A673 (cell line): ENCODE measurements at regions not wholly inside any gene's neighbourhood (a gene's known extent, or its start where the extent isn't known, plus 50 kb on each side); places are given as distances from the start of the nearest gene placed in this dataset.
"Not testable (repeated sequence)": the region's sequence is repeated elsewhere in the genome, so short reads cannot be mapped to it uniquely, and the experiment has no call there.

Experiments
- EZH2 ChIP-seq: fragments of 200-600 bp; sonication (generic); IDR thresholded peaks from 2 replicates; pipeline ENCODE4 v1.6.1; 2017; ENCODE audit warnings: borderline replicate concordance, low read depth, mild to moderate bottlenecking, mixed read lengths, antibody characterized with exemption, low read length; ENCODE audit not compliant: poor library complexity, severe bottlenecking
- TF ChIP-seq, protein P1 (sequence below): fragments of 300-800, 200-600 bp; sonication (generic); conservative IDR thresholded peaks from 2 replicates; pipeline ENCODE4 v1.5.1; 2017; ENCODE audit warnings: low read depth, mild to moderate bottlenecking, antibody characterized with exemption, low read length, moderate library complexity, mixed read lengths

DNA sequence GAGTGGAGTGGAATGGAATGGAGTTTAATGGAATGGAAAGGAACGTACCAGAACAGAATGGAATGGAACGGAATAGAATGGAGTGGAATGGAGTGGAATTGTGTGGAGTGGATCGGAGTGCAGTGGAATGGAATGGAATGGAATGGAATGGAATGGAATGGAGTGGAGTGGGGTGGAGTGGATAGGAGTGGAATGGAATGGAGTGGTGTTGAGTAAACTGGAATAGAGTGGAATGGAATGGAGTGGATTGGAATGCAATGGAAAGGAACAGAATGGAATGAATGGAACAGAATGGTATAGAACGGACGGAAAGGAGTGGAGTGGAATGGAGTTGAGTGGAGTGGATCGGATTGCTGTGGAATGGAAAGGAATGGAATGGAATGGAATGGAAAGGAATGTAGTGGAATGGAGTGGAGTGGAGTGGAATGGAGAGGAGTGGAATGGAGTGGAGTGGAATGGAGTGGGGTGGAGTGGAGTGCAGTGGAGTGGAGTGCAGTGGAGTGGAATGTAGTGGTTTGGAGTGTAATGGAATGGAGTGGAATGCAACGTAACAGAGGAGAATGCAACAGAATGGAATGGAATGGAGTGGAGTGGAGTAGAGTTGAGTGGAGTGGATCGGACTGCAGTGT lies 5192.0 kb upstream of the TPTE start:
- TF ChIP-seq, protein P1, sequence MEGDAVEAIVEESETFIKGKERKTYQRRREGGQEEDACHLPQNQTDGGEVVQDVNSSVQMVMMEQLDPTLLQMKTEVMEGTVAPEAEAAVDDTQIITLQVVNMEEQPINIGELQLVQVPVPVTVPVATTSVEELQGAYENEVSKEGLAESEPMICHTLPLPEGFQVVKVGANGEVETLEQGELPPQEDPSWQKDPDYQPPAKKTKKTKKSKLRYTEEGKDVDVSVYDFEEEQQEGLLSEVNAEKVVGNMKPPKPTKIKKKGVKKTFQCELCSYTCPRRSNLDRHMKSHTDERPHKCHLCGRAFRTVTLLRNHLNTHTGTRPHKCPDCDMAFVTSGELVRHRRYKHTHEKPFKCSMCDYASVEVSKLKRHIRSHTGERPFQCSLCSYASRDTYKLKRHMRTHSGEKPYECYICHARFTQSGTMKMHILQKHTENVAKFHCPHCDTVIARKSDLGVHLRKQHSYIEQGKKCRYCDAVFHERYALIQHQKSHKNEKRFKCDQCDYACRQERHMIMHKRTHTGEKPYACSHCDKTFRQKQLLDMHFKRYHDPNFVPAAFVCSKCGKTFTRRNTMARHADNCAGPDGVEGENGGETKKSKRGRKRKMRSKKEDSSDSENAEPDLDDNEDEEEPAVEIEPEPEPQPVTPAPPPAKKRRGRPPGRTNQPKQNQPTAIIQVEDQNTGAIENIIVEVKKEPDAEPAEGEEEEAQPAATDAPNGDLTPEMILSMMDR, result not testable (repeated sequence)
- not testable (repeated sequence) for TF ChIP-seq EZH2
